ENCODE measurements at regions not wholly inside any gene's neighbourhood (a gene's known extent, or its start where the extent isn't known, plus 50 kb on each side); places are given as distances from the start of the nearest gene placed in this dataset.
A peak's percentile ranks its signal among the peaks of the same experiment; 100 is the strongest.

GRCh38 chr5:68795190-68795589 lies 298.6 kb upstream of the SLC30A5 start:
- Histone ChIP-seq H4K20me1 (ENCODE audit: insufficient read depth, low read length) (no peaks in the 10 kb centered on the region), H3K9ac (ENCODE audit: insufficient read depth, low read depth, low read length) (no peak overlapping the region), H3K27ac (ENCODE audit: extremely low read length, insufficient read depth, low read length) (no peak overlapping the region), H3K27me3 (ENCODE audit: control insufficient read depth in 1 of 2, insufficient read depth in 2 of 2, low read length in 2 of 2) (0 out of 5 replicates have a peak, but pooled peaks cover 0 to 2% of the 10 kb centered on the region in 2 experiments), H2AFZ (ENCODE audit: low read length) (no peak overlapping the region), H3K9me3 (ENCODE audit: low read length) (no peaks in the 10 kb centered on the region), H3K4me3 (replicated peaks in 1 of 3; ENCODE audit: insufficient read depth in 1 of 3, low read depth in 2 of 3, low read length in 3 of 3) (no peak overlapping the region), H3K4me1 (ENCODE audit: insufficient read depth, low read length) (no peaks in the 10 kb centered on the region), H3K4me2 (ENCODE audit: low read depth, low read length) (no peak overlapping the region), H3K79me2 (ENCODE audit: insufficient read depth, low read length) (no peaks in the 10 kb centered on the region), H3K36me3 (replicated peaks in 1 of 2; ENCODE audit: control insufficient read depth in 1 of 2, insufficient read depth in 2 of 2, low read length in 2 of 2) (no peaks in the 10 kb centered on the region)
- in situ Hi-C loops (cut with HindIII; ENCODE audit: extremely low pct_ligation_motif_present, low pct_unique_long_range_greater_than_20kb) (no loop called here), intact Hi-C loops (cut with micrococcal nuclease; ENCODE audit: unreplicated experiment) (no loop called here)
- ChIA-PET CTCF (ENCODE audit: low intra/inter-chr PET ratio, low total read pairs) (no interaction called here), POLR2A (no interaction called here)
- ATAC-seq = no peak
- no TSS peak for BruUV-seq (replicated peaks)
- no peak for TF ChIP-seq FIP1L1 (IDR thresholded peaks at IDR 0.05; ENCODE audit: borderline replicate concordance, insufficient read depth, low read depth, low read length)
- TF ChIP-seq ZNF572 (CRISPR knock-in tag; IDR thresholded peaks at IDR 0.05) = no peak
- 0 out of 2 replicates have a peak, but pooled peaks have one; percentile 23 for TF ChIP-seq ATF7 (IDR thresholded peaks at IDR 0.05)
- no peak for TF ChIP-seq ATF7 (CRISPR knock-in tag; IDR thresholded peaks at IDR 0.05)
- 4% methylated on average over 5 of the region's 6 CpGs for WGBS (ENCODE audit: low lambda C conversion rate)
- FAIRE-seq = no peak
- no peak for DNase-seq (ENCODE audit: low spot score)

GRCh38 chr5:68798877-68799843 lies 294.7 kb upstream of the SLC30A5 start:
- Histone ChIP-seq H3K9ac (ENCODE audit: insufficient read depth, low read depth, low read length) (no peak overlapping the region), H3K4me1 (ENCODE audit: insufficient read depth, low read length) (no peaks in the 10 kb centered on the region), H3K27ac (ENCODE audit: extremely low read length, insufficient read depth, low read length) (no peak overlapping the region), H3K4me2 (ENCODE audit: low read depth, low read length) (no peak overlapping the region), H2AFZ (ENCODE audit: low read length) (no peak overlapping the region), H3K4me3 (replicated peaks in 1 of 3; ENCODE audit: insufficient read depth in 1 of 3, low read depth in 2 of 3, low read length in 3 of 3) (no peak overlapping the region), H3K36me3 (replicated peaks in 1 of 2; ENCODE audit: control insufficient read depth in 1 of 2, insufficient read depth in 2 of 2, low read length in 2 of 2) (no peaks in the 10 kb centered on the region), H3K79me2 (ENCODE audit: insufficient read depth, low read length) (no peaks in the 10 kb centered on the region), H3K27me3 (ENCODE audit: control insufficient read depth in 1 of 2, insufficient read depth in 2 of 2, low read length in 2 of 2) (no peaks in the 10 kb centered on the region), H3K9me3 (ENCODE audit: low read length) (no peaks in the 10 kb centered on the region), H4K20me1 (ENCODE audit: insufficient read depth, low read length) (no peaks in the 10 kb centered on the region)
- in situ Hi-C loops (cut with HindIII; ENCODE audit: extremely low pct_ligation_motif_present, low pct_unique_long_range_greater_than_20kb) = no loop called here
- no TSS peak for BruUV-seq (replicated peaks)
- no CpG with 5 or more reads among the region's 2 CpGs for WGBS (ENCODE audit: low lambda C conversion rate)
- POLR2A ChIA-PET = no interaction called here
- TF ChIP-seq NBN (conservative IDR thresholded peaks at IDR 0.05) = no peak
- no peak for TF ChIP-seq ZNF160 (CRISPR knock-in tag; IDR thresholded peaks at IDR 0.05)
- TF ChIP-seq NAIF1 (CRISPR knock-in tag; IDR thresholded peaks at IDR 0.05; ENCODE audit: borderline replicate concordance) = no peak
- no peak for TF ChIP-seq ATF7-NPFF (CRISPR knock-in tag; IDR thresholded peaks at IDR 0.05; ENCODE audit: low read depth)
- CTCF ChIA-PET (ENCODE audit: low intra/inter-chr PET ratio, low total read pairs) = no interaction called here
- ATAC-seq (no peak), DNase-seq (ENCODE audit: low spot score) (no peak), FAIRE-seq (no peak)
- intact Hi-C loops (cut with micrococcal nuclease; ENCODE audit: unreplicated experiment) = no loop called here

Data from HepG2 (cell line).